Kidney epithelial cell (primary cell): ENCODE measurements at regions not wholly inside any gene's neighbourhood (a gene's known extent, or its start where the extent isn't known, plus 50 kb on each side); places are given as distances from the start of the nearest gene placed in this dataset.
A peak's percentile ranks its signal among the peaks of the same experiment; 100 is the strongest.

Source experiments
- DNase-seq: peaks from one replicate; pipeline ENCODE4 v3.0.0-alpha.2; 2010; ENCODE audit warnings: low read depth
- H3K27me3 ChIP-seq: 2 replicates; pipeline ENCODE4 v1.6.0; 2011; ENCODE audit warnings: low read length; ENCODE audit not compliant: control insufficient read depth, insufficient read depth
- H3K36me3 ChIP-seq: 2 replicates; pipeline ENCODE4 v1.5.1; 2011; ENCODE audit warnings: low read length; ENCODE audit not compliant: control insufficient read depth, insufficient read depth
- H3K4me3 ChIP-seq: 2 replicates; pipeline ENCODE4 v1.5.1; 2011; ENCODE audit warnings: low read depth, mild to moderate bottlenecking, control low read depth, low read length
- CTCF ChIP-seq: IDR thresholded peaks from 2 replicates; pipeline ENCODE4 v1.5.1; 2011; ENCODE audit warnings: mild to moderate bottlenecking, moderate library complexity, low read length, control low read depth, inconsistent platforms; ENCODE audit not compliant: insufficient read depth, poor library complexity, severe bottlenecking

GRCh38 chr2:70388128-70388527 lies 86.3 kb upstream of the FAM136A start:
- Histone ChIP-seq H3K36me3 (no peaks in the 10 kb centered on the region), H3K27me3 (no peaks in the 10 kb centered on the region), H3K4me3 (no peak overlapping the region)
- DNase-seq, result no peak
- TF ChIP-seq CTCF, result no peak

- Histone ChIP-seq H3K4me3 (no peak overlapping the region), H3K36me3 (no peaks in the 10 kb centered on the region), H3K27me3 (no peaks in the 10 kb centered on the region)
- DNase-seq, result no peak
- TF ChIP-seq CTCF, result no peak
Measured at GRCh38 chr2:70385966-70386595, 84.2 kb upstream of the FAM136A start.

- H3K27me3 ChIP-seq, result no peaks in the 10 kb centered on the region
- H3K4me3 ChIP-seq, result no peak overlapping the region
- DNase-seq, result no peak
- no peaks in the 10 kb centered on the region for H3K36me3 ChIP-seq
- TF ChIP-seq CTCF, result no peak
Measured at GRCh38 chr2:70385204-70385603, 83.3 kb upstream of the FAM136A start.

- no peak overlapping the region for H3K4me3 ChIP-seq
- TF ChIP-seq CTCF, result no peak
- no peaks in the 10 kb centered on the region for H3K36me3 ChIP-seq
- H3K27me3 ChIP-seq, result no peaks in the 10 kb centered on the region
- no peak for DNase-seq
Measured at GRCh38 chr2:70381821-70382220, 80.0 kb upstream of the FAM136A start.

GRCh38 chr2:70381235-70381634 lies 79.4 kb upstream of the FAM136A start:
- Histone ChIP-seq H3K4me3 (no peak overlapping the region), H3K27me3 (no peaks in the 10 kb centered on the region), H3K36me3 (no peaks in the 10 kb centered on the region)
- peak; percentile 18 for DNase-seq
- TF ChIP-seq CTCF, result no peak

- Histone ChIP-seq H3K27me3 (no peaks in the 10 kb centered on the region), H3K36me3 (no peaks in the 10 kb centered on the region), H3K4me3 (no peak overlapping the region)
- DNase-seq, result no peak
- no peak for TF ChIP-seq CTCF
Measured at GRCh38 chr2:70380621-70381020, 78.8 kb upstream of the FAM136A start.
